ENCODE measurements at regions not wholly inside any gene's neighbourhood (a gene's known extent, or its start where the extent isn't known, plus 50 kb on each side); places are given as distances from the start of the nearest gene placed in this dataset.

DNA sequence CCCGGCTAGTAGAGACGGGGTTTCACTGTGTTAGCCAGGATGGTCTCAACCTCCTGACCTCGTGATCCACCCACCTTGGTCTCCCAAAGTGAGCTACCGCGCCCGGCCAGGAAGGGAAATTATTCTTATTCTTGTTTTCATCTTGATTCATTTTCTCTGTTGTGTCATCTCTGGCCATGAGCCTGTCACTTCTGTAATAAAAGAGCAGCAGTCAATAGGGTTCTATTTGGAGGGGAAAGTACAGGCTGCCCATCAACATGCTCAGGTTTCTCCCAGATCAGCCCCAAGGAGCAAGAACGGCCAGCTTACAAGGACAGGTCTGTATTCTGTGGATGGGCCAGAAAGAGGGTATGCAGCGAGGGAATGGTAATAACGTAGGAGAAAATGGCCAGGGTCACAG lies 345.0 kb downstream of the PREX1 start (continued):
- peak in 1 of 2 experiments; percentile 36; a peak in 1 of 4 replicates for TF ChIP-seq ETV6 (conservative IDR thresholded peaks at IDR 0.05 in 1 of 2, IDR thresholded peaks at IDR 0.05 in 1 of 2; ENCODE audit: borderline replicate concordance in 1 of 2, low read depth in 1 of 2)
- TF ChIP-seq ESRRA (IDR thresholded peaks at IDR 0.05; ENCODE audit: low read length): no peak
- peak; percentile 11 to 22; a peak in 2 of 4 replicates for TF ChIP-seq IKZF2 (IDR thresholded peaks at IDR 0.05)
- TF ChIP-seq RAD51 (IDR thresholded peaks at IDR 0.05): no peak
- no peak for TF ChIP-seq RCOR1 (conservative IDR thresholded peaks at IDR 0.05; ENCODE audit: low read depth, low read length)
- TF ChIP-seq STAT3 (IDR thresholded peaks at IDR 0.05; ENCODE audit: low read depth, low read length): no peak

DNA sequence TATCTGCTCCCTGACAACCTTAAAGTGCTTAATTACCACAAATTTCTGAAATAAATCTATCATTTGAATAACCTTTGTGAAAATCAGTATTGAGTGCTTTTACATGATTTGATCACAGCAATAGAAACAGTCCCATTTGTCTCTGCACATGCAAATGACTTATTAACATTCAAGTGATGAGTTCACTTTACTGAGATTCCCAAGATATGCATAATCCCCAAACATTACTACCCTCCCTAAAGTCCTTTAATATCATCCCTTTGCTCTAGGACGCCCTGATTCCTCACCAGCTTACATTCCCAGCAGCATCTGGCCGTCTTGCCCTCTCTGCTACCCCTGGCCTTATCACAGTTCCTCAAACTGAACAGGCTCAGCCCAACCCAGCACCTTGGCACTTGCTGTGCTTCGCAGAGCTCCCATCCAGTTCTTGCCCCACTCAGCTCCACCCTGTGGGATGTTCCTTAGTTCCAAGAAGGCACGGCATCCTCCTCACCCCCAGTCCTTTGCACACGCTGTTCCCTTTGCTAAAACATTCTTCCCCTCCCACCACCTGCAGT lies 347.5 kb downstream of the PREX1 start:
- intact Hi-C loops (cut with micrococcal nuclease; ENCODE audit: unreplicated experiment): loop anchor here (5.0 to 10.0 kb wide), 2 partner anchors 115 to 142 kb away; no protein-coding TSS in a partner anchor
- TF ChIP-seq IKZF1 (conservative IDR thresholded peaks at IDR 0.05) (0 out of 2 replicates have a peak, but pooled peaks have one; percentile 18), SPI1 (IDR thresholded peaks at IDR 0.05; ENCODE audit: borderline replicate concordance, insufficient read depth, low read depth, low read length) (peak; percentile 49; the same call in 1 of the 2 replicates), BCL11A (IDR thresholded peaks at IDR 0.05; ENCODE audit: low read depth, low read length) (no peak)
- DNase-seq (ENCODE audit: low read depth, low spot score) (no peak), FAIRE-seq (no peak), ATAC-seq (peak; percentile 44)
- ChIA-PET CTCF (no interaction called here), RAD21 (ENCODE audit: unreplicated experiment) (interaction anchor here (1.9 kb wide), 1 partner anchor 140 kb away, joined by 5 read pairs; no protein-coding TSS in a partner anchor), SMC1A (ENCODE audit: uncharacterized antibody, unreplicated experiment) (no interaction called here), POLR2A (no interaction called here)
- Histone ChIP-seq H2AFZ (ENCODE audit: control insufficient read depth, low read depth, low read length) (no peak overlapping the region), H3K4me1 (ENCODE audit: control insufficient read depth, insufficient read depth, low read length) (peaks cover 18% of the 10 kb centered on the region), H3K27me3 (replicated peaks in 1 of 2; ENCODE audit: control insufficient read depth in 2 of 2, insufficient read depth in 2 of 2, low read length in 1 of 2) (no peaks in the 10 kb centered on the region; a peak in 1 of 4 replicates), H3K9me3 (replicated peaks; ENCODE audit: control insufficient read depth, insufficient read depth, low read length) (no peaks in the 10 kb centered on the region), H3K4me3 (no peak overlapping the region), H3K79me2 (ENCODE audit: control insufficient read depth, insufficient read depth, low read length) (no peaks in the 10 kb centered on the region), H3K4me2 (ENCODE audit: control insufficient read depth, insufficient read depth) (no peak overlapping the region), H4K20me1 (ENCODE audit: control insufficient read depth, insufficient read depth) (no peaks in the 10 kb centered on the region), H3K36me3 (ENCODE audit: control insufficient read depth in 2 of 2, insufficient read depth in 2 of 2, low read length in 1 of 2) (no peaks in the 10 kb centered on the region), H3K27ac (ENCODE audit: control insufficient read depth, insufficient read depth) (no peak overlapping the region), H3K9ac (ENCODE audit: control insufficient read depth, insufficient read depth, low read length) (no peak overlapping the region)
- BruUV-seq (replicated peaks): no TSS peak
- in situ Hi-C loops (cut with MboI): no loop called here
- WGBS (ENCODE audit: insufficient coverage, insufficient replicate concordance, low lambda C conversion rate, missing lambda C conversion rate): 44% methylated on average over 5 of the region's 5 CpGs
